HuH-7.5 (cell line): ENCODE measurements at regions not wholly inside any gene's neighbourhood (a gene's known extent, or its start where the extent isn't known, plus 50 kb on each side); places are given as distances from the start of the nearest gene placed in this dataset.
"Not testable (repeated sequence)": the region's sequence is repeated elsewhere in the genome, so short reads cannot be mapped to it uniquely, and the experiment has no call there.

ENCODE experiments used
- DNase-seq: peaks from one replicate; pipeline ENCODE4 v3.0.0; 2011; ENCODE audit warnings: low spot score

DNA sequence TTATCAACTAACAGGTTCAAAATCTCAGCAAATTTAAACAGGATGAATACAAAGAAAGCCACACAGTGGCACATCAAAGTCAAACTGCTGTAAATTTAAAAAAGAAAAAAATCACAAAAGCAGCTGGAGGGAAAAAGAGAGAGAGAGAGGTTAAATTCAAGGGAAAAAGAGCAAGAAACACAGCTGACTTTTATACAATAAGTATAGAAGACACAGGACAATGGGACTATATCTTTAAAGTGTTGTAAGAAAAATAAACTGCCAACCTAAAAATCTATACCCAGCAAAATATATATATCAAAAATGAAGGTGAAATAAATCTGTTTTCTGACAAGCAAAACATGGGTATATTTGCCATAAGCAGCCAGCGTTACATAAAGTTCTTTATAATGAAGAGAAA lies 261.5 kb downstream of the TLE1 start:
- DNase-seq: no peak

DNA sequence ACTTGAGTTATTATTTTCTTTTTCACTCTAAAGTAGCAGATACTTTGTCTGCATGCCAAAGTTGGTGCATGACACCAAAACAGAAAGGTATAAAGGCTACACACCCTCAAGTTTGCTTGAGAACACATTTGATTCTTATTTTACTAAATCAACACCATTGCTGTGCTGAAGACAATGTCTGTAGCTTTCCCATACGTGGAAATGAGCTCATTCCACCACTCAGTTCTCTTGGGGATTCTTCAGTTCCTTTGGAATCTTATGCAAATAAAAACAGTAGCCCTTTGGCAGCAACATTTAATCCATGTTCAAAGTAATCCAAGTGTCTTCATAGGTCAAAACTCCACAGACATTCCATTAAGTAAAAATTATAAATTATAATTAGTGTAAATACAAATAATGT lies 264.9 kb downstream of the TLE1 start:
- no peak for DNase-seq

DNA sequence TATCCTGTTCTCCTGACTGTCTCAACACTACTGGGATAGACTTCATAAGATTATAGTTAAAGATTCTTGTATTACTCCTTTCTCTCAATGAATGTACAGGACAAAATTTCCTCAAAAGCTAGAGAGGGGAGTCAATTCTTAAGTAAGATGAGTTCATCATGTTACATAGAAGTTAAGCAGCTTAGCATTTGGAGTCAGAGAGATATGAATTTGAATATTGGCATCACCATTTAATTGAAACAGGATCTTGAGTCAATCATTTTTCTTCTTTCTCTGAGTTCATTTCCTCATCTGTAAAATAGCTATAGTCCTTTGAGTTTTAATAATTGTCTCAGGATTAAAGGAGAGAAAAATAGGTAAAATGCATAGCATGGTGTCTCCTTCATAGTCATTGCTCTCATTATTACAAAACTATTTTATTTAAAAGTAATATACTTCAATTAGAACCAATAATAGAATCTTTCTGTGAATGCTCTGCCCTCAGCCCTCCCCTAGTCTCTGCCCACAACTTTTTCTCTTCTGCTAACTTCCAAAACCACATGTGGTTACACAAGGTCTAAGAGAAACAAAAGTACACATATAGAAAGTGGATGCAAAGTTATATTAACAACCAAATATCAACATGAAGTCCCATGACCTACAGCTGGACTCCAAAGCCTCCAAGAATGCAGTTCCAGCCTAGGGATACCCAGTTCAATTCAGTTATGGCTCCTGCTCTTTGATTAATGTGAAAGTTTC lies 265.6 kb downstream of the TLE1 start:
- no peak for DNase-seq

DNA sequence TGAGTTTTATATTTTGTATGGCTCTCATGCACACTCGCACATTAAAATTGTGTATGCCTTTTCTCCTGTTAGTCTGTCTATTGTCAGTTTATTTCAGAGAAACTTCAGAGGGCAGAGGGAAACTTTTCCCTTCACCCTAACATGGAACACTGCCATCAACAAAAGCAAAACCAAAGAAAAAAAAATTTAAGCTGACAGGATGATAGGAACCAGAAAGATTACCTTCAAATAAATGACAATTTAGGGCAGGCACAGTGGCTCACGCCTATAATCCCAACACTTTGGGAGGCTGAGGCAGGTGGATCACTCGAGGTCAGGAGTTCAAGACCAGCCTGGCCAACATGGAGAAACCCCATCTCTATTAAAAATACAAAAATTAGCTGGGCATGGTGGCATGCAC lies 268.3 kb downstream of the TLE1 start:
- not testable (repeated sequence) for DNase-seq

DNA sequence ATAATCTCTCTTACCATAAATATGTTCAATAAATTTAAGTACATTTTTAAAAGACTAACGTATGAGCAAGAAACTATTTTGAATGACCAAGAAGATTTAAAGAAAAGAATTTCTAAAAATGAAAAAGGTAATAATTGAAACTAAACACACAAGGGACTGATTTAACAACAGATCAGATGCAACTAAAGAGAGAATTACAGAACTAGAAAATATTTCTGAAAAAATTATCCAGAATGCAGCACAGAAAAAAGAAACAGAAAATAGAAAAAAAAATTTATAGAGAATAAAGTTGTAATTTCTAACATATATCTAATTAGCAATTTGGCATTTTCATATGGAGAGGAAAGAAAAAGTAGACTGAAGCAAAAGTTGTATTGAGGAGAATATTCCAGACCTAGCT lies 269.3 kb downstream of the TLE1 start:
- DNase-seq: no peak

DNA sequence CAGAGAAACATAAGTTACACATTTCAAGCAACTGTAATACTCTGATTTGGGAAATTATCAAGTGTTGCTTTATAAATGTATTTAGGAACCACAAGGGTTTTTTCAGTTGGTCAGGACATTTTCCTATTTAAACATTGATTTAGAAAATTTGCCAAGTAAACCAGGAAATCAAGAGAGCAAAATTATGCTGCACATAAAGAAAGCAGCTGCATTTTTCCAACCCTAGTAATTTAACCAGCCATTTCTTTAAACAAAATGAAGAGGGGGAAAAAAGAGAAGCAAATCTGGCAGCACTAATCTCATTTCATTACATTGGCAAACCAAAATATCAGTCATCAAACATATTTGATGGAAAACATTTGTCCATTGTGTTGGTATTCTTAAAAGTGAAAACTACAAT lies 271.4 kb downstream of the TLE1 start:
- DNase-seq: no peak

DNA sequence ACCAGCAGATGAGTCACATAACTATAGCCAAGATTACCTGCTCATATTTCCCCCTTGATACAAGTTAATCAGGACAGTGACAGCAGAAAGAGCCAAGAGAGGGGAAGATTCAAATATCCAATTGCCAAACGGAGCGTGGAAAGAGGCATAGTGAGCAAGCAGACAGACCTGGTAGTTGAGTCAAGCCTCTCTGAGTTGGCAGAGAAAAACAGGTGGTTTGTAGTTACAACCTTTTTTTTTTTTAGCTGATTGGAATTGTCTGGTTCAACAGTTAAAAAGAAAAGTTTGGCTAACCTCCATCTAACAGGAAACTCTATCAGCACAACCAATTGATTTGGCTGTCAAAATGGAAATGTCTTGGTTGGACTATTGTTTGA lies 272.1 kb downstream of the TLE1 start:
- DNase-seq: no peak

DNA sequence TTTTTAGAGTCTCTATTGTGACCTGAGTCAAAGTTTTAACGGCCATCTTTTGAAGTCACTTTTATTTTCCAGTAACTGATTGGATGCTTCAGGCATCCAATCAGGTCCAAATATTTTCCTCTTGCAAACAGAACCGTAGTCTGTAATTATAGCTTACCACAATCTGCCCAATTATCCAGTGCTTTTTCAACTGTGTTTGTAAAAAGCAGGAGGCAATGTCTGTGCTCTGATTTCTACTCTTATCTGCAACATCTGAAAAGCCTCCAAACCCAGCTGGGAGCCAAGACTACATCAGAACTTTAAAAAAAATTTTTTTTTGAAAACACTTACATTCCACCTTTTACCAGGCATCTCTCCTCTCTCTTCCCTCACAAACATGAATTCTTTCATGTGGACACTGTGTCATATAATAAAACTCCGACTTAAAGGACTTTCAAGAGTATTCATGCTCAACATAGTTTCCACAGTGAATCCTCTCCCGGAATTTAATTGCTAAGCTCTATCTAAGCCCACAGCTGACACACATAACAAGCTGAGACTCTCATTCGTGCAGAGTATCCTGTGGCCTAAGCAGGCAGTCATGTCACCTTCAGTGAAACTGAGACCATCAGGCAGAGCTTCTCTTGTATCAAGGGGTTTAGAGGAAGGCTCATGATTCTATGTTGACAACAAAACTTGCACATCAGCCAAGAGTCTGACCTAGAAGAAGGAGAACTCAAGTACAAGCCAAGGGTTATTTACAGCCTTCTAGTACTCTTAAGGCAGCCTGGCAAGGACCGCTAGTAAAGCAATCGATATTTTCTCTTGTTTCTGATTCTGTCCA lies 272.7 kb downstream of the TLE1 start:
- no peak for DNase-seq

DNA sequence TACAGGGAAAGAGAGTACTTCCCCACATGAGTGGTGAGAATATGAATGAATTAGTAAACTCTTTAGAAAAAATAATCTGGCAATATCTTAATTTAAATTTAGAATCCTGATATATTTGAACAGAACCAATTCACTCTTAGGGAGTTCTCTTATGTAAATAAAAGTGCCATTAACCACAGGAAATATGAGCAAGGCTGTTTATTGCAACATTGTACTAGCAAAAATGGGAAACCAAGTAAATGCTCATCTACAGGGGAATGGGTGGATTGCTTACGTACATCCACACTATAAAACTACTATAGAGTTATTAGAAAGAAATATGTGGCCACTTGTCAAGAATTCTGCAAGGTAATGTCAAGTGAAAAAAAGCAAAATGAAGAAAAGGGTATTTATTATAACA lies 274.5 kb downstream of the TLE1 start:
- DNase-seq: no peak

DNA sequence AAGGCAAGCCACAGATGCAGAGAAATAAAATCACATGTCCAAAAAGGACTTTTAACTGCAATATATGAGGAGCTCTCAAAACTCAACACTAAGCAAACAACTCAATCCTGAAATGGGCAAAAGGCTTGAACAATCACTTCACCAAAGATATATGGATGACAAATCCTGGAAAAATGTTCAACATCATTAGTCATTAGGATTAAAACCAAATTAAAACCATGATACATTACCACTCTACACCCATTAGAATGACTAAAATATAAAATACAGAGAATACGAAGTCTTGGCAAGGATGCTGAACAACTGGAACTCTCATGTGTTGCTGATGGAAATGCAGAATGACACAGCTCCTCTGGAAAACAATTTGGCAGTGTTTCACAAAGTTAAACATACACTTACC lies 277.4 kb downstream of the TLE1 start:
- DNase-seq: no peak

DNA sequence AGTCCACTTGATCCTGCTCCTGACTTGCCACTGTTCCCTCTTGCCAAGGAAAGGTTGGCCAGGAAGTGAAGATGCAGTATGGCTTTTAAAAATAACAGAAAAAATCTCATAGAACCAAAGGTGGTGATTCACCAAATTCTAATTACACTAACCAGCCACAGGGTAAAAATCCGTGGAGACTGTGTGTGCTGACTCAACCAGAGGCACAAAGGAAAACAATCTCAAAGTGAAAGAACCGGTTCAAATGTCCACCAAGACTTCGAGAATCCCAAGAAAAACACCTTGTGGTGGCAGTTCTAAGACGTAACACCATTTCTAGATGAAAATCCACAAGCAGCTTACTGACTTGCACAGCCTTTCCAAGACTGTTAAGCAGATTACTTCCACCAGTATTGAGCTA lies 279.1 kb downstream of the TLE1 start:
- DNase-seq: no peak

DNA sequence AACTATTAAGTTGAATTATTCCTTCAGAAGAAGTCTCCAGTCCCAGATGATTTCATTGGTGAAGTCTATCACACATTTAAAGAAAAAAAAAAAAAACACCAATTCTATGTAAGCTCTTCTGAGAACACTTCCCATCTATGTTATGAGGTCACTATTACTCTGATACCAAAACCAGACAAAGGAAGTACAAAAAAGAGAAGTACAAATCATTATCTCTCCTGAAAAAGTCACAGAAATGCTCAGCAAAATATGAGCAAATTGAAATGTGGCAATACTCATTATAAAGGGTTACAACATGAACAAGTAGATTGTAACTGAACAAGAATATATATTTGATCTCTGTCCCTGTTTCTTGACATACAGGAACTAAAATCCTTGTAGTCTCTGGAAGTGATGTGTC lies 280.4 kb downstream of the TLE1 start:
- no peak for DNase-seq

DNA sequence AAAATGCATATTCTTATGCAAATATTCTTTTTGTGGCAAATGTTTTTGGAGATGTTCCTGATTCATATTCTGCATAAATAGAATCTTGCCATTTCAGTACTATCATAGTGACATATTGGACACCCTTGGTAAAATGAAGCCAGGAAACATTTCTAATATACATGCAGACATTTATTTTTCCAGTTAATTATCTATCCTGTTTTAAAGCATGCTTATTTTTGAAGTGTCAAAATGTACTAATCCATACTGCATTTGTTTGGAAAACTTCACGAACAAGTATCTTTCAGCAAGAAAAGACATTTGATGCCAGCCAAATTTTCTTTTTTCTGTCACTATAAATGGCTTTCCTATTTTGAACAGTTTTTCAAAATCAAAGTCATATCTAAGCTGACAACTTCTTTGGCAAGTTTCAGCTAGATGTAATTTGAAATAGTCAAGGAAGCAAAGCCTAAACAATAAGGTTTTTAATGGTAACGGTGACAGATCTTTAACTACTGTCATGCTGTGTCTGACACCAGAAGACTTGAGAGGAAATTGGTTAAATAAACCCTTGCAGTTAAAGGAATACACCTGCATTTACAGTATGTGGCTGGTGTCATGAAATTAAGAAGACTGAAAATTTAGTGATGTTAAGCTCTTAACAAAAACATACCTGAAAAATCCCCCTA lies 284.3 kb downstream of the TLE1 start:
- DNase-seq: no peak

DNA sequence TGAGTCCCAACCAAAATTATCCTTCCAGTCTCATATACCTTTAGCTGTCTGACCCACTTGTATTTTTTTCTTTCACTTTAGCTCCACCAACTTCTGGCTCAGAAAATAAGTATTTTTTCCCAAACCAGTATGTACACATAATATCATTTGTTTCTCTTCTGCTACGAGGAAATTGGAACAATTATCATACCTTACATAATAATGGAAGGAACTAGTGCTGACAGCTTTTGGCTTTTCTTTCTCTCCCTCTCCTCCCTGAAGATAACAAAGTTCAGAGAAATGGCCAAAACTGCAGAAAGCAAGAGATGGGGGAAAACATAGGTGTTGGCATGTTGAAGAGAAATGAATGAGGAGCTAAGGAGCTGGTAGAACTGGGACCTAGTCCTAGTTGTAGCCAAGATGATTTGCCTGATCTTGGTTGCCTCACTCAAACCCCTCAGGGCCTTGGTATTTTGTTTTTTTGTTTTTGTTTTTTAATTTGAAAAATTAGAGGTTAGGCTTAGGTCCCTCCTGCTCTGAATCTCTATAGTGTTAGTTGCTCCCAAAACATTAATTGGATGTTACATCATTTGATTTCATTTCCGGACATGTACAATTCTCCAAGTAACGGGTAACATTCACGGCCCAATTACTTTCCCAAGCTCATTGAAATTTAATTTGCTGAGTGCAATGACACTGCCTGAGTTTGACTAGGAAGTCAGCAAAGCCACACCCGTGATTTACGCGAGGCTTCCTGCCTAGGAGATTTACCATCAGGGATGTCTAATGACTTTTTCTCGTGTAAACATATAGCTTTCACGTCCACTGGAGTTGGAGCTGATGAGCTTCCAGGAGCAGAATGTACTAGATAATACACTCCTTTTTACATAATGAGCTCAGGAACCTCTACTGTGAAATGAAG lies 291.6 kb downstream of the TLE1 start:
- DNase-seq: no peak

DNA sequence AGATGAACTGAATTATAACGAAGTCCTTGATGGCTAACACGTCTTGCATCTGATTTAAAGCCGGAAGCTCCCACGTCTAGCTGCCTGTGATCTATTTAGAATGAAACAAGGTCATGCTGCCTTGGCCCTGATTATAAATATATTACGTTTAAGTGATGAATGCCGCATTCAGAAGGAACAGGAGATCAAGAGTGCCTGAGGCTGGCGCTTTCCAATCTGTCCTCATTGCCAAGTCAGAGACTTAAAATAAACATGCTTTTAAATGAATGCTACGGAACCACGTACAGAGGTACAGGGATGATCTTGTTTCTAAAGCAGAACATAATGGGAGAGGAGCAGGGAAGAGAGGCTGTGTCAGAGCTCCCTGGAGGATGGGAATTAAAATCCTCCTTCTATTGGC lies 292.8 kb downstream of the TLE1 start:
- no peak for DNase-seq

DNA sequence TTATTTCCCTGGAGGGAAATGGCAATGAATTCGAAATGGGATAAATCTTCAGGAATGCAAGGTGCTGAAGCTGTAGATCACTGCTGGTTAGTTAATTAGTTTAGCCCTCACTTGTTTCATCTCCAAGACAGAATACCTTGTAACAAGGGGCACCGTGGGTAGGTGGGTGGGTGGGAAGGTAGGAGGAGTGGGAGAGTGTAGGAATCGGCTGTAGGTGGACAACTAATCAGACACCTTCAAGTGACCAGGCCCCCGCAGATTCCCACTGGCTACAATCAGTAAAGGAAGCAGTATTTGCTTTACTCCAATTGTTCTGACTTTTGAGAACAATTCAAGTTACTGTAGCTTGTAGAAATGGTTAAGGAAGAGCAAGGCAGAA lies 293.7 kb downstream of the TLE1 start:
- DNase-seq: no peak

DNA sequence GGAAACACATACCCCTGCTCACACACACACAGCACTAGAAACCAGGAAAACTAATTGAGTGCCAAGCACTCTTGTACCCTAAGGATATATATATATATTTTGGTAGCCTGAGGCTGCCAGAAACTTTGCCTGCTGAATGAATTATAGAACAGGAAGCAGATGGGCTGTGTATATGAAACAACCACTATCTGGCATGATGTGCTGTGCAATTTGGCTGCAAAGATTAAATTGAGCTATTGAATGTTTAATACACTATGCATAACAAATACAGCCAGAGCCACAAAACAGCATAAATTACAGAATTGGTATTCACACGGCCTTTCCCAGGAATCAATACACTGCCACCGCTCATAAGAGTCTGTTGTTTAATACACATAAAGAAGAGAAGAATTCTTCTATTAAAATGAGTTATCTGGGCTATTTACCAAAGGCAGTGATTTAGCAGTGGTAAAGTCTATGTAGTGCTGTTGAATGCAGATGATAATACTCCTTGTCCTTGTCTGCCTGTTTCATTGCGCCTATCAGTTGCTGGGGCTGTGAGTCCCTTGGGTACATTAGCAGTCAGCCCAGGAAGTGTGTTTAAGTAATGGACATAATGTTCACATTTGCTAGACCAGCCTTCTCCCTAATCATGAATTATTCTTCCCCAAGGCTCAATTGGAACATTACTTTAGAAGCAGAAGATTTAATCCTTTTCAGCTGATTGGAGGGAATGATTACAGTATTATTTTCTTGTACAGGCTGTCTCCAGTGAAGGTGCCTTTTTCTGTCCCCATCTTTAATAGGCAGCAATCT lies 294.3 kb downstream of the TLE1 start:
- DNase-seq: no peak

DNA sequence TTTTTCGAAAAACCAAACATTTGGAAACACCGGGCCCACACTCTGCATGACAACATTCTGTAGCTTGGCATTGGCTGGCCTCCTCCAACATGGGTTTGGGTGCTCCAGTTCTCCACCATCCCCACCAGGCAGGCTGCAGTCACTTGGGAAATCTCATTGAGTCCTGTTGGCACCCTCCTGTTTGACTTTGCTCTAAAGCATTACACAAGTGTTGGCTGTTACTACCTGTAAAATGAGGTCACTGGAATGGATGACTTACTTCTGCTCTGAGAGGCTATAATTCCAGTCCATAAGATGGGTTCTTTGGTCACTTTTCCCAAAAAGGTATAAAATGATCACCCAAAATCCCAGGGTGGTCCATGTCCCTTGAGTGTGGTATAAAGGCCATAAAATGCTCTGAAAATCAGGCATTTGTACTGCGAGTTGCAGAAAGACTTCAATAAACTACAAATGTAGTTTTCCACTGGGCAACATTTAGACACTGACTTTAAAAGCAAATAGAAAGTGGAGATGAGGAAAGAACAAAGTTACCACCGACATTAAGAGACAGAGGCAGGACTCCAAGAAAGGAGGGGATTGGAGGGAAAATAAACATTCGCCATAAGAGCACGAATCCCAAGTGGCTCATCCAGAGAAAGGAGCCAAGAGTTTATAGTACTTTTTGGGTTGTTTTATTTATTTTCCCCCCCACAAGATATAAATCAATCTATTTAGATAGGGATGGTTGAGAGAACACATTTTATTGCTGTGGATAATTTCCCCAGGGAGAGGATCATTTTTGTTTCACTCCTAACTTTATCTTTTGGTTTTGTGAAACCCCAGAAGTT lies 295.1 kb downstream of the TLE1 start:
- DNase-seq: no peak

DNA sequence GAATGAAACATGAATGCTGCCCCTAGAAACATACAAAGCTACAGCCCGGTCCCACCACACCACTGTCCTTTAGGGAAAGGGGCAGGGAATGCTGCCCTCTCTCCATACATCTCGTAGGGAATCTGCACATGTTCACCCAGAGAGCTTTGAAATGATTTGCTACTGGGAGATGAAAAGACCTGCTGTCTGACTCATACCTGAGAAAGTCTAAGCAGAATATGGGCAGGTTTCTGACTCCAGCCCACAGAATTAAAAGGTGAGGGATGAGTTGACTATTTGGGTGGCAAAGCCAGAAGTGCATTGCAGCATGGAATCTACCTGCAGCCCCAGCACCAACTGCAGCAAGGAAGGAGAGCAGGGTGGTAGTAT lies 297.9 kb downstream of the TLE1 start:
- no peak for DNase-seq

DNA sequence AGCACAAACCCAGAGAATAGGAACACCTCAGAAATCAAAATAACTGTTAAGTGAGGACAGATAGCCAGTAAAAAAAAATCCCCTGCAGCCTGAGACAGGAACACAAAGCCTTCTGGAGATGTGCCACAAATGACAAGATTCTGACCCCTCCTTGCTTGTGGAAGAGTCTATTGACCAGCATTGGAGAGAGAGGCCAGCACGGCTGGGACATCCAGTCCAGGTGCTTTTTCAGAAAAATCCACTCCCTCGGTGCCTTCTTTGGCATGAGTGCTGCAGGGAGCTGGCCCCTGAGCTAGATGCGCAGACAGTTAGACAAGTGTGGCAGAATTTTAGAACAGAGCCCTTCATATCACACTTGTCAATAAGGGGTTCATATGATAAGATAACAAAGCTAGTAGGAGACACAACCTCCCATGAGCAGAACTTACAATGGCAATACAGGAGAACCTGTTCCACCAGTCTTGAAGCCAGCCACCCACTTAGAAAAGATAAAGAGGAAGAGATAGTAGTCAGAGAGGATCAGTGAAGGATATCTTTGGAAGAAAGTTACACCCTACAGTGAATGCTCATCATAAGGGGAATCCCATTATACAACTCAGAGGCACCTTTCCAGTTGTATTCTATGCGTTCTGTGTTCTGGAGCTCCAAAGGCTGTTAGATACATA lies 298.4 kb downstream of the TLE1 start:
- DNase-seq: no peak
